ENCODE measurements at regions not wholly inside any gene's neighbourhood (a gene's known extent, or its start where the extent isn't known, plus 50 kb on each side); places are given as distances from the start of the nearest gene placed in this dataset.

DNA sequence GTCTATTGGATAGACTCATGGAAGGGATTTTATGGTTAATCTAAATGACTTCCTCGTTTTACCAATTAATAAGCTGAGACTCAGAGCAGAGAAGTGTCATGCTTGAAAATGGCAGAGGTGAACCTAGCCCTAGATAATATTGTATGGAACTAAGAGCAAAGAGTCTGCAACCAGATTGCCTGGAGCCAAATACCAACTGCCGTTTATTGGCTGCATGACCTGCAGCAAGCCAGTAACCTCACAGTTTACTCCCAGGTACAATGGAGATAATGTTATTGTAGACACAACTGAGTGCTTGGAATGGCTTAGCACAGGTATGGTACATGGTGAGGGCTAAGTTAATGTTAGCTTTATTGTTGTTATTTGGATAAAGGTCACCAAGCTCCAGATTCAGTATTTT lies 84.6 kb upstream of the FAT3 start:
- no peak overlapping the region for H3K4me3 ChIP-seq (ENCODE audit: low read depth, low read length)
- TF ChIP-seq, protein P1, sequence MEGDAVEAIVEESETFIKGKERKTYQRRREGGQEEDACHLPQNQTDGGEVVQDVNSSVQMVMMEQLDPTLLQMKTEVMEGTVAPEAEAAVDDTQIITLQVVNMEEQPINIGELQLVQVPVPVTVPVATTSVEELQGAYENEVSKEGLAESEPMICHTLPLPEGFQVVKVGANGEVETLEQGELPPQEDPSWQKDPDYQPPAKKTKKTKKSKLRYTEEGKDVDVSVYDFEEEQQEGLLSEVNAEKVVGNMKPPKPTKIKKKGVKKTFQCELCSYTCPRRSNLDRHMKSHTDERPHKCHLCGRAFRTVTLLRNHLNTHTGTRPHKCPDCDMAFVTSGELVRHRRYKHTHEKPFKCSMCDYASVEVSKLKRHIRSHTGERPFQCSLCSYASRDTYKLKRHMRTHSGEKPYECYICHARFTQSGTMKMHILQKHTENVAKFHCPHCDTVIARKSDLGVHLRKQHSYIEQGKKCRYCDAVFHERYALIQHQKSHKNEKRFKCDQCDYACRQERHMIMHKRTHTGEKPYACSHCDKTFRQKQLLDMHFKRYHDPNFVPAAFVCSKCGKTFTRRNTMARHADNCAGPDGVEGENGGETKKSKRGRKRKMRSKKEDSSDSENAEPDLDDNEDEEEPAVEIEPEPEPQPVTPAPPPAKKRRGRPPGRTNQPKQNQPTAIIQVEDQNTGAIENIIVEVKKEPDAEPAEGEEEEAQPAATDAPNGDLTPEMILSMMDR (IDR thresholded peaks at IDR 0.05; ENCODE audit: low read depth, low read length, missing control alignments): no peak
- no peak for DNase-seq (ENCODE audit: low read depth)

DNA sequence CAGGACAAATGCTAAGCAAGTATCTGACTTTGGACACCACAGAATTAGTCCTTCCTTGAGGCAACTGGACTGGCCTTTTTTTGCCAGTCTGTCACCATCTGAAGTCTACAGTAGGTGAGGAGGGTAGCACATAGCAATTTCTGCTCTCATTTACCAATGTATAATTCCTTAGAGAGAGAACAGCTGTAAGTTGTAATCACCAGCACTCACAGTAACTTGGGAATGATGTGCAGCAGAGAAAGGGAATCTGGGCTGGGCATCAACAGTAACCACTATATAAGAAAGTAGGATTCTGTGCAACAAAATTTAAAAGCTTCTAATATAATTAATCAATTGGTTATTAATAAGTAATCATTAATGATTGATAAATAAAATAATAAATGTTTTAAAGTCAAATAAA lies 86.3 kb upstream of the FAT3 start:
- TF ChIP-seq, protein P1 (IDR thresholded peaks at IDR 0.05; ENCODE audit: low read depth, low read length, missing control alignments): no peak
- no peak for DNase-seq (ENCODE audit: low read depth)
- H3K4me3 ChIP-seq (ENCODE audit: low read depth, low read length): no peak overlapping the region

DNA sequence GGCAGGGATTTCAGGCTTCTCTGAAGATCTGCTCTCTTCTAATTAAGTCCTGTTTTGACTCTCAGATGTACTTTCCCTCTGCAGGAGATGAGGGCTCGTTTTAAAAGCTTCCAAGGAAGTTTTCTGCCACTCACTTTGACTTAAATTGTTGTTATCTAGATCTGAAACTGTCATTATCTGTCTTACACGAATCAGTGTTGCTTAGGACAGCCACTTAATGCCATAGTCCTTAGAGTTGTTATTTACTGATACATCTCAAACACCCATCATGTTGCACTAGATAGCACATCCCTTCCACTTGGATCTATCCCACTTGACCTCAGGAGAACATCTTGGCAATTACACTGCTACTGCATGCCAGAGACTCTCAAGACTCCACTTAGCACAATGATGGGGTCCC lies 86.9 kb upstream of the FAT3 start:
- no peak overlapping the region for H3K4me3 ChIP-seq (ENCODE audit: low read depth, low read length)
- DNase-seq (ENCODE audit: low read depth): no peak
- TF ChIP-seq, protein P1 (IDR thresholded peaks at IDR 0.05; ENCODE audit: low read depth, low read length, missing control alignments): no peak

DNA sequence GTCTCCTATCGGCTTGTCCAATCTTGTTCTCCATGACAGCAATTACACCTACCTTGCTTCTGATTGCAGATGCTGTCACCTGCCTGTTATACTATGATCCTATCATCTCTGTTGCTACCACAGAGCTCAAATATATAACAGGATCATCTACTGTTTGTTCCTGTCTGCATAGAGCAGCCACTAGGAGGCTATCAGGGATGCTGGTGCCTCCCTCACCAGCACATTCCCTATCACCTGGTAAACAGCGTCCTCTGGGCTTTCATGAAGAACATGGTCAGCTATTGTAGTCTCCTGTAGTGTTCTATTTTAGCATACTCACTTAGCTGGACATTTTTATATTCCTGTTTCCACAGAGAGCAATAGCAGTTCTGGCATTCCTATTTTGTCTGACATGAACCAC lies 87.8 kb upstream of the FAT3 start:
- DNase-seq (ENCODE audit: low read depth): no peak
- no peak overlapping the region for H3K4me3 ChIP-seq (ENCODE audit: low read depth, low read length)
- TF ChIP-seq, protein P1 (IDR thresholded peaks at IDR 0.05; ENCODE audit: low read depth, low read length, missing control alignments): no peak

DNA sequence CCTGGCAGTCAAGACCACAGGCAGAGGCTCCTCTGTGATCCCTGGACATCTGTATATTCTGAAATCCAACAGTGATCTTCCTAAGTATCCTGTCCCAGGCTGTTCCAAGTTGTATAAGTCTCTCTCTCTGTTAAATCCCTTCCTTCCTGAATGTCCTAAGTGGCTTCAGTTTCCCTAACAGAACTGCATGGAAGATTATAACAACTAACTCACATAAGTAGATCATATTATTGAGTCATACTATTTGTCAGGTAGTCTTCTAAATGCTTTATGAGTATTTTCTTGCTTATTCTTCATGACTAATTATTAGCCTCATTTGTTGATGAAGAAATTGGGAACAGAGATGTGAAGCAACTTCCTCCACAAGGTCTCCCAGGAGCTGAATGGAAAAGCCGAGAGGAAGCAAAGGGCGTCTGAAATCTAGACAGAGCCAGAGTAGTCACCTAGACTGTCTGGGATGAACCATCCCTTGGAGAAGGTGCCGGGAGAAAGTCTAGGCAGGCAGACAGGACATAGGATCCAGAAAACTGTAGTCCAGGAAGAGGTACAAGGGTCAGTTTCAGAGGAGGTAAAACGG lies 93.2 kb upstream of the FAT3 start:
- TF ChIP-seq, protein P1 (IDR thresholded peaks at IDR 0.05; ENCODE audit: low read depth, low read length, missing control alignments): no peak
- no peak overlapping the region for H3K4me3 ChIP-seq (ENCODE audit: low read depth, low read length)
- no peak for DNase-seq (ENCODE audit: low read depth)

DNA sequence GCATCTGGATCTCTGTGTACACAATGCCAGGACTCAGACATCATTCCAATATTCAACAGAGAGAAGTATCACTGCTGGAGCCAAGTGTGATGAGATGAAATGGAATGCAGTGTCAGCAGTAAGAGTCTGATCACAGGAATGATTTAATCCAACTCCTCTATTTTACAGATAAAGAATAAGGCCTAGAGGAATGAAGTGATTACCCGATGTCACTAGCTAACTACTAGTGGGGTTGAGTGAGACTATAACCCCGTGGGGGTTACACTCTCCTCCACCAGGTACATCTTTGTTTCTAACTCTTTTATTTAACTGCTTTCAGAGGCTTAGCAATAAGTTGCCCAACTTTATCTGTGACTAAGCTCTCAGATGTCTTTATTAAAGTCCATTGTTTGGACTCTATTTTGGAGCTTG lies 94.2 kb upstream of the FAT3 start:
- no peak overlapping the region for H3K4me3 ChIP-seq (ENCODE audit: low read depth, low read length)
- TF ChIP-seq, protein P1 (IDR thresholded peaks at IDR 0.05; ENCODE audit: low read depth, low read length, missing control alignments): no peak
- DNase-seq (ENCODE audit: low read depth): no peak

DNA sequence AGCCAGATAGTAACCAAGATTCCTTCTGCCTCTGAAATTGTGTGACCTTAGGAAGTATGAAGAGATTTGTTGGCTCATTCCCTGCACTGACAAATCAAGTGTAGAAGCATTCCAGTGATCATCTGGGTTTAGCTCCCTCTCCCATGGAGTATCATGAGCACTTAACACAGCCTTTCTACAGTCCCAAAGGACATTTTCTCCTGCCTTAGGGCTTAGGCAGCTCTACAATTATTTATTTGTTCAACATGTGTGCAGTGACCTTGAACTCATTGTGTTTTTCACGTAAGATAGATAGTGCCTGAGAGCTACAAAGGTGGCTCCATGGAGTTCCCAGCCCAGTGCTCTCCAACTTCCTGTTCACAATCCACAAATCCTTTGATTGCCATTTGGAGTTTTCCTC lies 94.8 kb upstream of the FAT3 start:
- TF ChIP-seq, protein P1 (IDR thresholded peaks at IDR 0.05; ENCODE audit: low read depth, low read length, missing control alignments): no peak
- no peak for DNase-seq (ENCODE audit: low read depth)
- H3K4me3 ChIP-seq (ENCODE audit: low read depth, low read length): no peak overlapping the region
